Adrenal gland (tissue), 9 donors: ENCODE measurements at regions not wholly inside any gene's neighbourhood (a gene's known extent, or its start where the extent isn't known, plus 50 kb on each side); places are given as distances from the start of the nearest gene placed in this dataset.
A peak's percentile ranks its signal among the peaks of the same experiment; 100 is the strongest.

Source experiments
- DNase-seq, 7 donors: peaks; one replicate each; pipeline ENCODE4 v3.0.0-alpha.2; 2019 to 2020
- H3K27ac ChIP-seq, 5 donors: fragments of 200-600 bp; sonication (generic) in 4 of 5; 1 replicate in 3 of 5; 2 replicates in 2 of 5; pipeline versions ENCODE4 v1.5.1 to v1.8.0; 2016 to 2020; ENCODE audit warnings: mild to moderate bottlenecking in 1 of 5
- H3K27me3 ChIP-seq: fragments of 200-600 bp; 2 replicates; pipeline ENCODE4 v1.8.0; 2021
- H3K36me3 ChIP-seq, 2 donors: fragments of 200-600 bp; replicated peaks in 1 of 2; 1 replicate in 1 of 2; 2 replicates in 1 of 2; pipeline versions ENCODE4 v1.5.1 to v1.8.0; 2018 to 2022
- H3K4me1 ChIP-seq, 2 donors: fragments of 200-600 bp; replicated peaks in 1 of 2; 1 replicate in 1 of 2; 2 replicates in 1 of 2; pipeline versions ENCODE4 v1.5.1 to v1.8.0; 2018 to 2021
- H3K4me3 ChIP-seq, 4 donors: fragments of 200-600 bp; sonication (generic) in 3 of 4; one replicate each; pipeline ENCODE4 v1.5.1; 2016 to 2018
- H3K9me3 ChIP-seq, 3 donors: fragments of 200-600 bp; sonication (generic) in 1 of 3; replicated peaks in 1 of 3; 1 replicate in 2 of 3; 2 replicates in 1 of 3; pipeline versions ENCODE4 v1.5.1 to v1.8.0; 2016 to 2021
- CTCF ChIP-seq, 6 experiments: fragments of 450-650 bp in 4 of 6; fragments of 200-600 bp in 2 of 6; sonication (generic) in 1 of 6; IDR thresholded peaks; 1 replicate in 5 of 6; 2 replicates in 1 of 6; pipeline versions ENCODE4 v1.5.1 to v1.8.0; 2016 to 2021; ENCODE audit warnings: antibody characterized with exemption in 6 of 6, mild to moderate bottlenecking in 2 of 6, moderate library complexity in 1 of 6
- POLR2A ChIP-seq, 2 donors: fragments of 450-650 bp; IDR thresholded peaks; one replicate each; pipeline ENCODE4 v1.6.1; 2017; ENCODE audit warnings: antibody characterized with exemption in 2 of 2, mild to moderate bottlenecking in 2 of 2, moderate library complexity in 1 of 2
- WGBS, 4 donors: extraction: QIAGEN DNeasy Blood & Tissue Kit in 2 of 4; methylation state at CpG; one replicate each; pipeline versions ENCODE4 v1.1.5 to v1.1.7; 2013 to 2017; 5-methylcytosine and 5-hydroxymethylcytosine counted together
- intact Hi-C, 2 donors: fragments of 100-400 bp; cut with DNase I; formaldehyde crosslinking; loops; one replicate each; pipeline versions ENCODE4 v1.14.1 to v1.15.0; 2022 to 2023
- donor health status: healthy with polysubstance abuse.
- donor health status: Bipolar disorder and iron deficiency.
- donor health status: DM: yes; HTN: yes; CAD: no.
- donor health status: DM: no; HTN: no; CAD: no.
- donor health status: DM: no; HTN: no; CAD: no.

GRCh38 chr4:67291644-67292043 lies 253.7 kb downstream of the CENPC start:
- no peak for DNase-seq
- no peak for TF ChIP-seq CTCF (IDR thresholded peaks at IDR 0.05)
- TF ChIP-seq POLR2A (IDR thresholded peaks at IDR 0.05), result no peak
- no peak overlapping the region for H3K27ac ChIP-seq
- intact Hi-C loops, result no loop called here
- 32 to 50% (median 43%) methylated on average over 4 of the region's 4 CpGs for WGBS, 4 donors
- no peaks in the 10 kb centered on the region for H3K4me1 ChIP-seq
- H3K27me3 ChIP-seq, result no peaks in the 10 kb centered on the region
- H3K9me3 ChIP-seq, result no peaks in the 10 kb centered on the region
- no peak overlapping the region for H3K4me3 ChIP-seq
- H3K36me3 ChIP-seq, result no peaks in the 10 kb centered on the region

DNA sequence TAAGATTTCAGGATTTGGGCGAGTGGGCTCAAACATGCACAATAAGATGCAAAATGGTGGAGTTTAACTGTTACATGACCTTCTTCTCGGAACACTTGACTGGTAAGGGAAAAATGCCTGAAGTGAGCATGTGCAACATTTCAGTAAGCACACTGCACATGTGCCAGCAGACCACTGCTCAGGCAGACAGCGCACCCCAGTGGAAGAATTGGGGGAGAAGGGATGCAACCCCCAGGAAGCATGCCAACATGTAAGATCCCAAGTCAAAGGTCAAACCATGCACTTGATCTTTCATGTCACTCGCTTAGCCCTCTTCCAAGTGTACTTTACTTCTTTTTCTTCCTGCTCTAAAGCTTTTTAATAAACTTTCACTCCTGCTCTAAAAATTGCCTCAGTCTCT lies 256.3 kb downstream of the CENPC start:
- H3K4me3 ChIP-seq, result no peak overlapping the region
- no peaks in the 10 kb centered on the region for H3K36me3 ChIP-seq
- peak in 2 of 6 experiments; percentile 13 to 15 for TF ChIP-seq CTCF (IDR thresholded peaks at IDR 0.05)
- no peak for TF ChIP-seq POLR2A (IDR thresholded peaks at IDR 0.05)
- no peak overlapping the region for H3K27ac ChIP-seq
- no peaks in the 10 kb centered on the region for H3K4me1 ChIP-seq
- peak in 1 of 7 donors; percentile 55 for DNase-seq
- intact Hi-C loops, result no loop called here
- 57 to 70% (median 65%) methylated on average over 4 of the region's 4 CpGs for WGBS, 4 donors
- no peaks in the 10 kb centered on the region for H3K9me3 ChIP-seq
- no peaks in the 10 kb centered on the region for H3K27me3 ChIP-seq

- H3K4me1 ChIP-seq, result no peaks in the 10 kb centered on the region
- TF ChIP-seq CTCF (IDR thresholded peaks at IDR 0.05) (no peak), POLR2A (IDR thresholded peaks at IDR 0.05) (no peak)
- no peaks in the 10 kb centered on the region for H3K27me3 ChIP-seq
- WGBS, 4 donors, result 92 to 95% (median 93%) methylated on average over 12 to 17 of the region's 17 CpGs
- H3K9me3 ChIP-seq, result no peaks in the 10 kb centered on the region
- no peak overlapping the region for H3K27ac ChIP-seq
- no peak overlapping the region for H3K4me3 ChIP-seq
- intact Hi-C loops, result no loop called here
- no peaks in the 10 kb centered on the region for H3K36me3 ChIP-seq
- no peak for DNase-seq
Measured at GRCh38 chr4:67286724-67287123, 258.6 kb downstream of the CENPC start.

- H3K27me3 ChIP-seq, result no peaks in the 10 kb centered on the region
- intact Hi-C loops, result no loop called here
- no peak for DNase-seq
- TF ChIP-seq CTCF (IDR thresholded peaks at IDR 0.05) (no peak), POLR2A (IDR thresholded peaks at IDR 0.05) (no peak)
- no peaks in the 10 kb centered on the region for H3K36me3 ChIP-seq
- H3K9me3 ChIP-seq, result no peaks in the 10 kb centered on the region
- no peak overlapping the region for H3K4me3 ChIP-seq
- WGBS, 4 donors, result 87 to 93% (median 90%) methylated on average over 2 to 13 of the region's 13 CpGs
- H3K4me1 ChIP-seq, result no peaks in the 10 kb centered on the region
- no peak overlapping the region for H3K27ac ChIP-seq
Measured at GRCh38 chr4:67282749-67283148, 262.6 kb downstream of the CENPC start.
